KMS-11 (cell line): ENCODE measurements at regions not wholly inside any gene's neighbourhood (a gene's known extent, or its start where the extent isn't known, plus 50 kb on each side); places are given as distances from the start of the nearest gene placed in this dataset.

Experiments
- H2AFZ ChIP-seq: fragments of 200-600 bp; sonication (generic); 2 replicates; pipeline ENCODE4 v1.6.1; 2016; ENCODE audit warnings: antibody characterized with exemption, mixed run types, low read depth
- H3K27ac ChIP-seq: fragments of 200-600 bp; sonication (generic); 2 replicates; pipeline ENCODE4 v1.6.1; 2016; ENCODE audit warnings: mild to moderate bottlenecking, mixed run types
- H3K27me3 ChIP-seq: fragments of 200-600 bp; sonication (generic); 2 replicates; pipeline ENCODE4 v1.6.1; 2017; ENCODE audit warnings: mild to moderate bottlenecking, low read depth, mixed run types, moderate library complexity; ENCODE audit not compliant: insufficient read depth
- H3K36me3 ChIP-seq: fragments of 200-600 bp; sonication (generic); 2 replicates; pipeline ENCODE4 v1.6.1; 2017; ENCODE audit warnings: mild to moderate bottlenecking, mixed run types; ENCODE audit not compliant: insufficient read depth
- H3K4me1 ChIP-seq: fragments of 200-600 bp; sonication (generic); 2 replicates; pipeline ENCODE4 v1.6.1; 2016; ENCODE audit warnings: mild to moderate bottlenecking, low read depth, mixed run types; ENCODE audit not compliant: poor library complexity, severe bottlenecking
- H3K4me2 ChIP-seq: fragments of 200-600 bp; sonication (generic); 2 replicates; pipeline ENCODE4 v1.7.0; 2016; ENCODE audit warnings: mild to moderate bottlenecking, mixed run types
- H3K4me3 ChIP-seq: fragments of 200-600 bp; sonication (generic); IDR thresholded peaks from 2 replicates; pipeline ENCODE4 v1.6.1; 2017; ENCODE audit warnings: low read depth, low read length, mixed read lengths; ENCODE audit not compliant: insufficient read depth
- H3K79me2 ChIP-seq: fragments of 200-600 bp; sonication (generic); 2 replicates; pipeline ENCODE4 v1.6.1; 2016; ENCODE audit warnings: low read depth, mixed run types; ENCODE audit not compliant: insufficient read depth
- H3K9ac ChIP-seq: fragments of 200-600 bp; sonication (generic); 2 replicates; pipeline ENCODE4 v1.6.1; 2016; ENCODE audit warnings: mild to moderate bottlenecking, mixed run types
- H4K20me1 ChIP-seq: fragments of 200-600 bp; sonication (generic); 2 replicates; pipeline ENCODE4 v1.6.1; 2016; ENCODE audit warnings: mild to moderate bottlenecking, mixed run types; ENCODE audit not compliant: insufficient read depth
- CTCF ChIP-seq: fragments of 200-600 bp; sonication (generic); conservative IDR thresholded peaks from 2 replicates; pipeline ENCODE4 v1.6.1; 2017; ENCODE audit warnings: low read depth, mild to moderate bottlenecking, antibody characterized with exemption, low read length, moderate library complexity, mixed read lengths

DNA sequence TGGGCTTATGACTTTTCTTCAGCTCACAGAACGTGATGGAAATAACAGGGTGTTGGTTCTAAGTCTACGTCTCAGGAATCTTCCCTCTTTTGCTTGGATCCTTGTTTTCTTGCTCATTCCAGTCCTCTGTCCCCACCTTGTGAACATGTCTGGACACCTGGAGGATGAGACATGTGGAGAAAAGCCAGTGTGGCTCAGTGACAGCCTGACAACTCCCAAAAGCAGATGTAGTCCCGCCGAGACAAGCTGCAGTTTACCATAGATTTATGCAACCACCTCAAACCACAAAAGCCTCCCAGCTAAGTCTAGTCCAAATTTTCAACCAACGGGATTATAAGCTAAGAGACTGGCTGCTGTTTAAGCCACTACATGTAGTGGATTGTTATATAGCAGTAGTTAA, 476.1 kb downstream of the SH2D4B start:
- H3K9ac ChIP-seq, result no peak overlapping the region
- H3K4me1 ChIP-seq, result no peaks in the 10 kb centered on the region
- H3K79me2 ChIP-seq, result no peaks in the 10 kb centered on the region
- no peaks in the 10 kb centered on the region for H3K27me3 ChIP-seq
- H3K4me2 ChIP-seq, result no peak overlapping the region
- no peak overlapping the region for H2AFZ ChIP-seq
- H3K36me3 ChIP-seq, result no peaks in the 10 kb centered on the region
- H4K20me1 ChIP-seq, result no peaks in the 10 kb centered on the region
- H3K4me3 ChIP-seq, result no peak overlapping the region
- TF ChIP-seq CTCF, result no peak
- no peak overlapping the region for H3K27ac ChIP-seq

DNA sequence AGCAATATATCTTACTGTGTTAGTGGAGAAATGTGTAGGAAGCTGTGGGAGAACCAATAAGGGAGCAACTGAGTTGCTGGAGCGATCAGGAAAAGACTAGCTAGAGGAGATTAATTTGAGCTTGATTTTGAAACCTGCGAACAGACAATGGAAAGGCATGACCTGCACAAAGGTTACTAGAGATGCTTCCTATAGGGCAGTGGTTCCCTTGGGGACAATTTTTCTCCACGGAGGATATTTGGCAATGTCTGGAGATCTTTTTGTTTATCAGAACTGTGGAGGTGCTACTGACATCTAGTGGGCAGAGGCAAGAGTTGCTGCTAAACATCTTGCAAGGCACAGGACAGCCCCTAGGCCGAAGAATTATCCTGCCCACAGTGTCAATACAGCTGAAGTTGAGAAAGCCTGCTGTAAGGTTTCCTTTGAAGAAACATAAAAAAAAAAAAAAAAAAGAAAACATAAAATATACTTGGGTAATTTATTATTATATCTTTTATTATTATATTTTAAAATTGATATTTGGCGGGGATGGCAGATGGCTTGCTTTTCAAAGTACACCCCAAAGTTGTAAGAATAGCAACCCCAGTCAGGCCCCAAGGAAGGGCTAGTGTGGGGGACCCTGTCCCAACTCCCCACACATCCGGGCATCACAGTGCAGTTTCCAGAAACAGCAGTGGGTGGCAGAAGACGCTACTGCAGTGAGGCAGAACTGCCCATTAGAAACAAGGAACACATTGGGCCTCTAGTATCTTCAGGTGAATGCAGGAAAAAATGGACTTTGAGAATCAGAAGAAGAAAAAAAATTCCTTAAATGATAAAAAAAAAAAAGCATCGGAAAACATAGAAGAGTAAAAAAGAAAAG, 481.6 kb downstream of the SH2D4B start:
- no peaks in the 10 kb centered on the region for H3K4me1 ChIP-seq
- H3K27me3 ChIP-seq, result no peaks in the 10 kb centered on the region
- no peaks in the 10 kb centered on the region for H3K36me3 ChIP-seq
- H2AFZ ChIP-seq, result no peak overlapping the region
- H3K4me3 ChIP-seq, result no peak overlapping the region
- no peaks in the 10 kb centered on the region for H3K79me2 ChIP-seq
- H4K20me1 ChIP-seq, result no peaks in the 10 kb centered on the region
- no peak overlapping the region for H3K4me2 ChIP-seq
- peak; percentile 61 for TF ChIP-seq CTCF
- H3K27ac ChIP-seq, result no peak overlapping the region
- no peak overlapping the region for H3K9ac ChIP-seq

- TF ChIP-seq CTCF, result no peak
- Histone ChIP-seq H3K4me1 (no peaks in the 10 kb centered on the region), H3K36me3 (no peaks in the 10 kb centered on the region), H4K20me1 (no peaks in the 10 kb centered on the region), H3K27me3 (no peaks in the 10 kb centered on the region), H3K4me2 (no peak overlapping the region), H3K9ac (no peak overlapping the region), H2AFZ (no peak overlapping the region), H3K27ac (no peak overlapping the region), H3K79me2 (no peaks in the 10 kb centered on the region), H3K4me3 (no peak overlapping the region)
These were observed 483.9 kb downstream of the SH2D4B start for GRCh38 chr10:81021428-81022129.

GRCh38 chr10:81026591-81026990, 488.9 kb downstream of the SH2D4B start:
- Histone ChIP-seq H3K4me1 (no peaks in the 10 kb centered on the region), H3K27me3 (no peaks in the 10 kb centered on the region), H3K9ac (no peak overlapping the region)

More at GRCh38 chr10:81026591-81026990, 488.9 kb downstream of the SH2D4B start:
- H2AFZ ChIP-seq, result no peak overlapping the region
- no peak for TF ChIP-seq CTCF
- H3K36me3 ChIP-seq, result no peaks in the 10 kb centered on the region
- no peak overlapping the region for H3K4me2 ChIP-seq
- H3K79me2 ChIP-seq, result no peaks in the 10 kb centered on the region
- no peak overlapping the region for H3K4me3 ChIP-seq
- H4K20me1 ChIP-seq, result no peaks in the 10 kb centered on the region
- no peak overlapping the region for H3K27ac ChIP-seq
